H9 (cell line): ENCODE measurements at regions not wholly inside any gene's neighbourhood (a gene's known extent, or its start where the extent isn't known, plus 50 kb on each side); places are given as distances from the start of the nearest gene placed in this dataset.

Experiments
- DNase-seq: peaks from one replicate; pipeline ENCODE4 v3.0.0-alpha.2; 2017
- H2AFZ ChIP-seq: one replicate; pipeline ENCODE4 v1.6.1; 2013; ENCODE audit warnings: mild to moderate bottlenecking, low read length, control low read depth, moderate library complexity
- H2AK5ac ChIP-seq: 2 replicates; pipeline ENCODE4 v1.6.1; 2013; ENCODE audit warnings: low read length, control low read depth, mixed read lengths; ENCODE audit not compliant: insufficient read length
- H2BK120ac ChIP-seq: one replicate; pipeline ENCODE4 v1.6.1; 2013; ENCODE audit warnings: low read depth, mild to moderate bottlenecking, low read length, control low read depth, inconsistent platforms; ENCODE audit not compliant: poor library complexity, severe bottlenecking
- H2BK12ac ChIP-seq: 2 replicates; pipeline ENCODE4 v1.6.1; 2013; ENCODE audit warnings: low read length, control low read depth, mixed read lengths, low read depth; ENCODE audit not compliant: insufficient read length
- H2BK15ac ChIP-seq: 2 replicates; pipeline ENCODE4 v1.6.1; 2013; ENCODE audit warnings: low read depth, low read length, control low read depth
- H2BK20ac ChIP-seq: one replicate; pipeline ENCODE4 v1.6.1; 2013; ENCODE audit warnings: low read depth, mild to moderate bottlenecking, low read length, control low read depth, inconsistent platforms; ENCODE audit not compliant: poor library complexity, severe bottlenecking
- H2BK5ac ChIP-seq: 2 replicates; pipeline ENCODE4 v1.6.1; 2013; ENCODE audit warnings: low read length, control low read depth, mixed read lengths; ENCODE audit not compliant: insufficient read length
- H3K14ac ChIP-seq: 2 replicates; pipeline ENCODE4 v1.6.1; 2013; ENCODE audit warnings: low read length, control low read depth; ENCODE audit not compliant: insufficient read depth
- H3K18ac ChIP-seq: 2 replicates; pipeline ENCODE4 v1.6.1; 2013; ENCODE audit warnings: low read depth, mild to moderate bottlenecking, mixed read lengths, low read length, control low read depth; ENCODE audit not compliant: insufficient read length
- H3K23ac ChIP-seq: 2 replicates; pipeline ENCODE4 v1.6.1; 2013; ENCODE audit warnings: low read length, control low read depth, mixed read lengths, low read depth; ENCODE audit not compliant: insufficient read length
- H3K23me2 ChIP-seq: 2 replicates; pipeline ENCODE4 v1.6.1; 2013; ENCODE audit warnings: low read depth, mild to moderate bottlenecking, mixed read lengths, low read length, control low read depth; ENCODE audit not compliant: insufficient read length, poor library complexity, severe bottlenecking
- H3K27ac ChIP-seq: 2 replicates; pipeline ENCODE4 v1.5.1; 2013; ENCODE audit warnings: low read length, control low read depth, mixed read lengths, low read depth; ENCODE audit not compliant: insufficient read length
- H3K27me3 ChIP-seq: 2 replicates; pipeline ENCODE4 v1.6.1; 2013; ENCODE audit warnings: low read length, control low read depth, inconsistent platforms; ENCODE audit not compliant: insufficient read depth
- H3K4ac ChIP-seq: 2 replicates; pipeline ENCODE4 v1.6.1; 2013; ENCODE audit warnings: low read depth, mild to moderate bottlenecking, control low read depth, inconsistent platforms, low read length, moderate library complexity
- H3K4me1 ChIP-seq: 2 replicates; pipeline ENCODE4 v1.6.1; 2013; ENCODE audit warnings: low read length, control low read depth, inconsistent platforms; ENCODE audit not compliant: insufficient read depth
- H3K4me2 ChIP-seq: 2 replicates; pipeline ENCODE4 v1.6.1; 2013; ENCODE audit warnings: low read length, control low read depth, mixed read lengths; ENCODE audit not compliant: insufficient read length, insufficient read depth
- H3K56ac ChIP-seq: 2 replicates; pipeline ENCODE4 v1.6.1; 2013; ENCODE audit warnings: low read depth, mild to moderate bottlenecking, mixed read lengths, low read length, control low read depth; ENCODE audit not compliant: insufficient read length
- H3K79me1 ChIP-seq: 2 replicates; pipeline ENCODE4 v1.6.1; 2013; ENCODE audit warnings: low read depth, mild to moderate bottlenecking, moderate library complexity, low read length, control low read depth, inconsistent platforms; ENCODE audit not compliant: insufficient read depth, poor library complexity, severe bottlenecking
- H3K79me2 ChIP-seq: 2 replicates; pipeline ENCODE4 v1.6.1; 2013; ENCODE audit warnings: low read length, control low read depth, inconsistent platforms; ENCODE audit not compliant: insufficient read depth
- H3K9ac ChIP-seq: 2 replicates; pipeline ENCODE4 v1.6.1; 2013; ENCODE audit warnings: low read length, control low read depth, mixed read lengths; ENCODE audit not compliant: insufficient read length; ENCODE audit errors: extremely low read depth
- H3K9me3 ChIP-seq: one replicate; pipeline ENCODE4 v1.6.1; 2013; ENCODE audit warnings: low read depth, low read length, inconsistent platforms; ENCODE audit not compliant: control insufficient read depth
- H3T11ph ChIP-seq: one replicate; pipeline ENCODE4 v1.6.1; 2013; ENCODE audit warnings: mild to moderate bottlenecking, low read length, control low read depth, inconsistent platforms
- H4K20me1 ChIP-seq: one replicate; pipeline ENCODE4 v1.6.1; 2013; ENCODE audit not compliant: control insufficient read depth, insufficient read length, insufficient read depth
- H4K5ac ChIP-seq: 2 replicates; pipeline ENCODE4 v1.6.1; 2013; ENCODE audit warnings: low read depth, mild to moderate bottlenecking, mixed read lengths, low read length, control low read depth; ENCODE audit not compliant: insufficient read length
- H4K8ac ChIP-seq: replicated peaks from 2 replicates; pipeline ENCODE4 v1.6.1; 2013; ENCODE audit warnings: low read length, control low read depth, mixed read lengths, low read depth; ENCODE audit not compliant: insufficient read length
- H4K91ac ChIP-seq: 2 replicates; pipeline ENCODE4 v1.6.1; 2013; ENCODE audit warnings: low read depth, mild to moderate bottlenecking, moderate library complexity, mixed read lengths, low read length, control low read depth; ENCODE audit not compliant: insufficient read length
- H3K27ac Mint-ChIP-seq, 3 experiments: 2 replicates in 2 of 3; 3 replicates in 1 of 3; pipeline ENCODE4 v1.8.0; 2020 to 2021; ENCODE audit warnings: mixed read lengths in 3 of 3, mild to moderate bottlenecking in 1 of 3, moderate library complexity in 1 of 3
- H3K27me3 Mint-ChIP-seq: 2 replicates; pipeline ENCODE4 v1.8.0; 2021; ENCODE audit warnings: low read depth, mild to moderate bottlenecking, moderate library complexity, mixed read lengths
- H3K36me3 Mint-ChIP-seq, 3 experiments: 2 replicates in 2 of 3; 3 replicates in 1 of 3; pipeline ENCODE4 v1.8.0; 2020 to 2021; ENCODE audit warnings: low read depth in 3 of 3, mixed read lengths in 3 of 3; ENCODE audit not compliant: insufficient read depth in 1 of 3
- H3K4me1 Mint-ChIP-seq, 2 experiments: 2 replicates each; pipeline ENCODE4 v1.8.0; 2020; ENCODE audit warnings: mixed read lengths in 2 of 2
- H3K4me3 Mint-ChIP-seq, 2 experiments: 2 replicates in 1 of 2; 3 replicates in 1 of 2; pipeline ENCODE4 v1.8.0; 2020 to 2021; ENCODE audit warnings: mild to moderate bottlenecking in 2 of 2, mixed read lengths in 2 of 2, moderate library complexity in 1 of 2
- H3K9me3 Mint-ChIP-seq, 2 experiments: 2 replicates in 1 of 2; 3 replicates in 1 of 2; pipeline ENCODE4 v1.8.0; 2020; ENCODE audit warnings: mild to moderate bottlenecking in 2 of 2, mixed read lengths in 2 of 2, moderate library complexity in 1 of 2
- WGBS: extraction: QIAGEN DNeasy Blood & Tissue Kit; methylation state at CpG from one replicate; pipeline ENCODE4 v1.1.7; 2013; ENCODE audit warnings: missing lambda C conversion rate, low lambda C conversion rate, mixed read lengths; ENCODE audit not compliant: insufficient read length; ENCODE audit errors: extremely low coverage; 5-methylcytosine and 5-hydroxymethylcytosine counted together
- TF ChIP-seq, protein P1 (sequence below): fragments of 200-600 bp; sonication (generic); conservative IDR thresholded peaks from 3 replicates; pipeline ENCODE4 v1.8.0; 2021; ENCODE audit warnings: antibody characterized with exemption, mild to moderate bottlenecking

DNA sequence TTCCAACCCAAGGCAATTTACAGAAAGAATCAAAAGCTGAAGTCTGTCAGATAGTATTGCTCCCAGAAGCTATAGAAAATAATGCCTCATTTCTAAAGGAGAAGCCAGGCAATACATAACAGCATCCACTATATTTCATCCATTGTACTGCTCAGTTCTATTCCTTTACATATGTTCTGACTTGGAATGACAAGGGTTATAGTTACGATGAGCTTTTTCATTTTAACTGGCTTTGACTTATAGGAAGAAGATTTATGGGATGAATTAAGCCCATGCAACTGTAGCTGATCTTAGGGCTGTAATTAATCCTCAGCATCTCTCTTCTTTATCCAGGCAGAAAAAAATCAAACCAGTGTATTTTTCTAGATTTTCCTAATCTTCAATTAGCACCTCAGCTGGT is 676.3 kb upstream of the CCDC54 start:
- H3K9me3 Mint-ChIP-seq = no peaks in the 10 kb centered on the region

More for the DNA sequence above, 676.3 kb upstream of the CCDC54 start:
- H2BK120ac ChIP-seq = no peak overlapping the region
- H3K23me2 ChIP-seq = no peaks in the 10 kb centered on the region
- H4K8ac ChIP-seq = no peak overlapping the region
- H3K56ac ChIP-seq = no peak overlapping the region
- H2BK15ac ChIP-seq = no peak overlapping the region
- H4K91ac ChIP-seq = no peak overlapping the region
- Mint-ChIP-seq H3K4me1 (peaks cover 10 to 13% of the 10 kb centered on the region in 2 experiments), H3K27ac (no peak overlapping the region; a peak in 1 of 7 replicates), H3K27me3 (no peaks in the 10 kb centered on the region), H3K4me3 (no peak overlapping the region), H3K36me3 (peaks cover 0 to 1% (median 0%) of the 10 kb centered on the region in 3 experiments; a peak in 1 of 7 replicates)
- WGBS = no CpG with 5 or more reads among the region's 1 CpG
- 0 out of 2 replicates have a peak, but pooled peaks cover 5% of the 10 kb centered on the region for H3K4me1 ChIP-seq
- TF ChIP-seq, protein P1, sequence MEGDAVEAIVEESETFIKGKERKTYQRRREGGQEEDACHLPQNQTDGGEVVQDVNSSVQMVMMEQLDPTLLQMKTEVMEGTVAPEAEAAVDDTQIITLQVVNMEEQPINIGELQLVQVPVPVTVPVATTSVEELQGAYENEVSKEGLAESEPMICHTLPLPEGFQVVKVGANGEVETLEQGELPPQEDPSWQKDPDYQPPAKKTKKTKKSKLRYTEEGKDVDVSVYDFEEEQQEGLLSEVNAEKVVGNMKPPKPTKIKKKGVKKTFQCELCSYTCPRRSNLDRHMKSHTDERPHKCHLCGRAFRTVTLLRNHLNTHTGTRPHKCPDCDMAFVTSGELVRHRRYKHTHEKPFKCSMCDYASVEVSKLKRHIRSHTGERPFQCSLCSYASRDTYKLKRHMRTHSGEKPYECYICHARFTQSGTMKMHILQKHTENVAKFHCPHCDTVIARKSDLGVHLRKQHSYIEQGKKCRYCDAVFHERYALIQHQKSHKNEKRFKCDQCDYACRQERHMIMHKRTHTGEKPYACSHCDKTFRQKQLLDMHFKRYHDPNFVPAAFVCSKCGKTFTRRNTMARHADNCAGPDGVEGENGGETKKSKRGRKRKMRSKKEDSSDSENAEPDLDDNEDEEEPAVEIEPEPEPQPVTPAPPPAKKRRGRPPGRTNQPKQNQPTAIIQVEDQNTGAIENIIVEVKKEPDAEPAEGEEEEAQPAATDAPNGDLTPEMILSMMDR = no peak
- no peak overlapping the region for H2BK12ac ChIP-seq
- no peak overlapping the region for H2BK5ac ChIP-seq
- H4K20me1 ChIP-seq = no peaks in the 10 kb centered on the region
- no peak overlapping the region for H3K18ac ChIP-seq
- no peak overlapping the region for H3K4me2 ChIP-seq
- H3K4ac ChIP-seq = no peak overlapping the region
- no peak overlapping the region for H3T11ph ChIP-seq
- no peak overlapping the region for H3K14ac ChIP-seq
- H3K23ac ChIP-seq = no peak overlapping the region
- no peak overlapping the region for H3K9ac ChIP-seq
- H3K9me3 ChIP-seq = no peaks in the 10 kb centered on the region
- H2BK20ac ChIP-seq = no peak overlapping the region
- H2AK5ac ChIP-seq = no peak overlapping the region
- H2AFZ ChIP-seq = no peak overlapping the region
- H3K27me3 ChIP-seq = no peaks in the 10 kb centered on the region
- DNase-seq = no peak
- 0 out of 2 replicates have a peak, but pooled peaks cover 1% of the 10 kb centered on the region for H3K79me2 ChIP-seq
- H3K27ac ChIP-seq = no peak overlapping the region
- no peak overlapping the region for H4K5ac ChIP-seq
- H3K79me1 ChIP-seq = no peaks in the 10 kb centered on the region
